B cell (primary cell): ENCODE measurements at regions not wholly inside any gene's neighbourhood (a gene's known extent, or its start where the extent isn't known, plus 50 kb on each side); places are given as distances from the start of the nearest gene placed in this dataset.

Experiments used
- EZH2 ChIP-seq: IDR thresholded peaks from 2 replicates; pipeline ENCODE4 v1.6.1; 2012; ENCODE audit warnings: borderline replicate concordance, low read depth, mild to moderate bottlenecking, moderate library complexity, low read length; ENCODE audit not compliant: insufficient read depth, poor library complexity, severe bottlenecking
- TF ChIP-seq, protein P1 (sequence below): fragments of 200-600 bp; IDR thresholded peaks from one replicate; pipeline ENCODE4 v1.8.0; 2022; ENCODE audit warnings: antibody characterized with exemption, mild to moderate bottlenecking

DNA sequence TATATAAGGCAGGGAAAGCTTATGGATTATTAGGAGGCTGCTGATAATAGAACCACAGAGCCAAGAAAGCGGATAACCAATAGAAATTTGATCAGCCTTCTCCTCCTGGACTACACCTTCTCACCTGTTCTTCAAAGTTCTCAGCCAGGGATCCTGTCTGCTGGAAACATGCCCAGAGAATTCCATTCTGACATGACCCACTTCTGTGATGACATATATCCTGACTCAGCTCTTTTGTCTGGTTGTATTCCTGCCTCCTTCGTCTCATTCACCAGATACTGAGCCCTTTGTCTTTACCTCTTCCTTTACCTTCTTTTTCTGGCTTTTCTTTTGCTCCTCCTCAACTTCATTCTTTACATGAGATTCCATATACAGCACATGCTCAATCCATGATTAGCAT, 576.1 kb downstream of the CDH11 start:
- no peak for TF ChIP-seq EZH2
- TF ChIP-seq, protein P1, sequence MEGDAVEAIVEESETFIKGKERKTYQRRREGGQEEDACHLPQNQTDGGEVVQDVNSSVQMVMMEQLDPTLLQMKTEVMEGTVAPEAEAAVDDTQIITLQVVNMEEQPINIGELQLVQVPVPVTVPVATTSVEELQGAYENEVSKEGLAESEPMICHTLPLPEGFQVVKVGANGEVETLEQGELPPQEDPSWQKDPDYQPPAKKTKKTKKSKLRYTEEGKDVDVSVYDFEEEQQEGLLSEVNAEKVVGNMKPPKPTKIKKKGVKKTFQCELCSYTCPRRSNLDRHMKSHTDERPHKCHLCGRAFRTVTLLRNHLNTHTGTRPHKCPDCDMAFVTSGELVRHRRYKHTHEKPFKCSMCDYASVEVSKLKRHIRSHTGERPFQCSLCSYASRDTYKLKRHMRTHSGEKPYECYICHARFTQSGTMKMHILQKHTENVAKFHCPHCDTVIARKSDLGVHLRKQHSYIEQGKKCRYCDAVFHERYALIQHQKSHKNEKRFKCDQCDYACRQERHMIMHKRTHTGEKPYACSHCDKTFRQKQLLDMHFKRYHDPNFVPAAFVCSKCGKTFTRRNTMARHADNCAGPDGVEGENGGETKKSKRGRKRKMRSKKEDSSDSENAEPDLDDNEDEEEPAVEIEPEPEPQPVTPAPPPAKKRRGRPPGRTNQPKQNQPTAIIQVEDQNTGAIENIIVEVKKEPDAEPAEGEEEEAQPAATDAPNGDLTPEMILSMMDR = no peak
